ENCODE measurements at regions not wholly inside any gene's neighbourhood (a gene's known extent, or its start where the extent isn't known, plus 50 kb on each side); places are given as distances from the start of the nearest gene placed in this dataset.

DNA sequence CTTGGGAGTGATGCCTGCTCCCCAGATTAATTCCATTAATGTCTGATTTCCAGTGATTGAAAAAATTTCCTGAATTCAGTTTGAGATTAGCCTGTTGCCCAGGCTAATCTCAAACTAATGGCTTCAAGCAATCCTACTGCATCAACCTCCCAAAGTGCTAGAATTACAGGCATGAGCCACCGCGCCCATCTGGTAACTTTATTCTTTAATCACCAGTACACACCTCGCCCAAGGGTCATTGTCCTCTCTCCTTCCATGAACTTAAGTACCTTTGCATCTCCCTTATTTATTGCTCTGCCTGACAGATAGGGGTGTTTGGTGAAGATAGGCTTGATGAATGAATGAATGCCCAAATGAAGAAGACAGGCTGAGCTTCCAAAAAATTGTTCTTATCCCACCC lies 366.5 kb downstream of the SIPA1L2 start:
- no peak overlapping the region for H4K91ac ChIP-seq (ENCODE audit: insufficient read length, low read depth, low read length)
- no peak for DNase-seq
- Mint-ChIP-seq H3K27me3 (ENCODE audit: low read depth) (peaks cover 50% of the 10 kb centered on the region), H3K27ac (no peak overlapping the region), H3K4me3 (no peak overlapping the region), H3K36me3 (ENCODE audit: insufficient read depth in 1 of 3, low read depth in 3 of 3) (no peaks in the 10 kb centered on the region), H3K4me1 (peaks cover 10 to 15% of the 10 kb centered on the region in 2 experiments), H3K9me3 (no peaks in the 10 kb centered on the region)
- H3K9ac ChIP-seq (ENCODE audit: extremely low read depth, insufficient read length, low read length) = no peak overlapping the region
- H3K4me2 ChIP-seq (ENCODE audit: insufficient read depth, insufficient read length, low read length) = no peak overlapping the region
- no peaks in the 10 kb centered on the region for H3K23me2 ChIP-seq (ENCODE audit: insufficient read length, low read depth, low read length, poor library complexity, severe bottlenecking)
- no peak overlapping the region for H2BK12ac ChIP-seq (ENCODE audit: insufficient read length, low read depth, low read length)
- no peak overlapping the region for H2AFZ ChIP-seq (ENCODE audit: low read length)
- no peak overlapping the region for H2BK15ac ChIP-seq (ENCODE audit: low read depth, low read length)
- H4K5ac ChIP-seq (ENCODE audit: insufficient read length, low read depth, low read length) = no peak overlapping the region
- no peak overlapping the region for H3K14ac ChIP-seq (ENCODE audit: insufficient read depth, low read length)
- peaks cover 2% of the 10 kb centered on the region; the same call in 1 of the 2 replicates for H3K27me3 ChIP-seq (ENCODE audit: insufficient read depth, low read length)
- H3K4me1 ChIP-seq (ENCODE audit: insufficient read depth, low read length) = no peaks in the 10 kb centered on the region; the same call in 1 of the 2 replicates
- no peak overlapping the region for H3K18ac ChIP-seq (ENCODE audit: insufficient read length, low read depth, low read length)
- H3K79me1 ChIP-seq (ENCODE audit: insufficient read depth, low read depth, low read length, poor library complexity, severe bottlenecking) = no peaks in the 10 kb centered on the region
- TF ChIP-seq, protein P1, sequence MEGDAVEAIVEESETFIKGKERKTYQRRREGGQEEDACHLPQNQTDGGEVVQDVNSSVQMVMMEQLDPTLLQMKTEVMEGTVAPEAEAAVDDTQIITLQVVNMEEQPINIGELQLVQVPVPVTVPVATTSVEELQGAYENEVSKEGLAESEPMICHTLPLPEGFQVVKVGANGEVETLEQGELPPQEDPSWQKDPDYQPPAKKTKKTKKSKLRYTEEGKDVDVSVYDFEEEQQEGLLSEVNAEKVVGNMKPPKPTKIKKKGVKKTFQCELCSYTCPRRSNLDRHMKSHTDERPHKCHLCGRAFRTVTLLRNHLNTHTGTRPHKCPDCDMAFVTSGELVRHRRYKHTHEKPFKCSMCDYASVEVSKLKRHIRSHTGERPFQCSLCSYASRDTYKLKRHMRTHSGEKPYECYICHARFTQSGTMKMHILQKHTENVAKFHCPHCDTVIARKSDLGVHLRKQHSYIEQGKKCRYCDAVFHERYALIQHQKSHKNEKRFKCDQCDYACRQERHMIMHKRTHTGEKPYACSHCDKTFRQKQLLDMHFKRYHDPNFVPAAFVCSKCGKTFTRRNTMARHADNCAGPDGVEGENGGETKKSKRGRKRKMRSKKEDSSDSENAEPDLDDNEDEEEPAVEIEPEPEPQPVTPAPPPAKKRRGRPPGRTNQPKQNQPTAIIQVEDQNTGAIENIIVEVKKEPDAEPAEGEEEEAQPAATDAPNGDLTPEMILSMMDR (conservative IDR thresholded peaks at IDR 0.05) = no peak
- H3K23ac ChIP-seq (ENCODE audit: insufficient read length, low read depth, low read length) = no peak overlapping the region
- H2BK5ac ChIP-seq (ENCODE audit: insufficient read length, low read length) = no peak overlapping the region
- no peak overlapping the region for H3K4ac ChIP-seq (ENCODE audit: low read depth, low read length)
- H3T11ph ChIP-seq (ENCODE audit: low read length) = no peak overlapping the region
- no peak overlapping the region for H4K8ac ChIP-seq (replicated peaks; ENCODE audit: insufficient read length, low read depth, low read length)
- H3K56ac ChIP-seq (ENCODE audit: insufficient read length, low read depth, low read length) = no peak overlapping the region
- no peak overlapping the region for H3K27ac ChIP-seq (ENCODE audit: insufficient read length, low read depth, low read length)
- no peaks in the 10 kb centered on the region for H4K20me1 ChIP-seq (ENCODE audit: control insufficient read depth, insufficient read depth, insufficient read length)
- no peak overlapping the region for H2BK20ac ChIP-seq (ENCODE audit: low read depth, low read length, poor library complexity, severe bottlenecking)
- WGBS (ENCODE audit: extremely low coverage, insufficient read length, low lambda C conversion rate) = no CpG with 5 or more reads among the region's 3 CpGs
- H3K9me3 ChIP-seq (ENCODE audit: control insufficient read depth, low read depth, low read length) = no peaks in the 10 kb centered on the region
- H2BK120ac ChIP-seq (ENCODE audit: low read depth, low read length, poor library complexity, severe bottlenecking) = no peak overlapping the region
- no peaks in the 10 kb centered on the region for H3K79me2 ChIP-seq (ENCODE audit: insufficient read depth, low read length)
- no peak overlapping the region for H2AK5ac ChIP-seq (ENCODE audit: insufficient read length, low read length)
